Astrocyte (in vitro differentiated cells and primary cell): ENCODE measurements at regions not wholly inside any gene's neighbourhood (a gene's known extent, or its start where the extent isn't known, plus 50 kb on each side); places are given as distances from the start of the nearest gene placed in this dataset.

Source experiments
- DNase-seq: peaks from one replicate; pipeline ENCODE4 v3.0.0-alpha.2; 2010; ENCODE audit warnings: low read depth
- FAIRE-seq: peaks from 2 replicates; lab custom pipeline; 2011; peaks lifted over from hg19 to GRCh38; lab: Jason Lieb, UNC
- H2AFZ ChIP-seq: 2 replicates; pipeline ENCODE4 v1.6.0; 2012; ENCODE audit warnings: low read depth, low read length, inconsistent platforms
- H3K27ac ChIP-seq: 2 replicates; pipeline ENCODE4 v1.5.1; 2011; ENCODE audit warnings: low read depth, low read length, inconsistent platforms
- H3K27me3 ChIP-seq: 2 replicates; pipeline ENCODE4 v1.6.0; 2011; ENCODE audit warnings: low read length, inconsistent platforms; ENCODE audit not compliant: insufficient read depth
- H3K36me3 ChIP-seq: 2 replicates; pipeline ENCODE4 v1.5.1; 2011; ENCODE audit warnings: low read length, inconsistent platforms; ENCODE audit not compliant: insufficient read depth
- H3K4me1 ChIP-seq: 2 replicates; pipeline ENCODE4 v1.5.1; 2011; ENCODE audit warnings: low read length, inconsistent platforms; ENCODE audit not compliant: insufficient read depth
- H3K4me2 ChIP-seq: 2 replicates; pipeline ENCODE4 v1.6.0; 2012; ENCODE audit warnings: low read length, inconsistent platforms
- H3K4me3 ChIP-seq: 2 replicates; pipeline ENCODE4 v1.5.1; 2011; ENCODE audit warnings: low read depth, mild to moderate bottlenecking, low read length, inconsistent platforms; ENCODE audit not compliant: insufficient read depth
- H3K79me2 ChIP-seq: 2 replicates; pipeline ENCODE4 v1.6.0; 2012; ENCODE audit warnings: mild to moderate bottlenecking, low read length, inconsistent platforms; ENCODE audit not compliant: insufficient read depth
- H3K9ac ChIP-seq: 2 replicates; pipeline ENCODE4 v1.6.0; 2012; ENCODE audit warnings: mild to moderate bottlenecking, low read length, inconsistent platforms
- H3K9me3 ChIP-seq: 2 replicates; pipeline ENCODE4 v1.5.1; 2012; ENCODE audit warnings: low read depth, mild to moderate bottlenecking, low read length, inconsistent platforms; ENCODE audit not compliant: insufficient read depth
- H4K20me1 ChIP-seq: 2 replicates; pipeline ENCODE4 v1.6.0; 2012; ENCODE audit warnings: low read length, inconsistent platforms; ENCODE audit not compliant: insufficient read depth
- H3K27ac Mint-ChIP-seq: one replicate; pipeline ENCODE4 v1.8.0; 2021; ENCODE audit warnings: mild to moderate bottlenecking, mixed read lengths; ENCODE audit not compliant: unreplicated experiment
- H3K27me3 Mint-ChIP-seq: one replicate; pipeline ENCODE4 v1.8.0; 2021; ENCODE audit warnings: low read depth, mixed read lengths; ENCODE audit not compliant: unreplicated experiment
- H3K36me3 Mint-ChIP-seq: one replicate; pipeline ENCODE4 v1.8.0; 2021; ENCODE audit warnings: low read depth, mixed read lengths; ENCODE audit not compliant: unreplicated experiment
- H3K4me1 Mint-ChIP-seq: one replicate; pipeline ENCODE4 v1.8.0; 2021; ENCODE audit warnings: low read depth, mixed read lengths; ENCODE audit not compliant: unreplicated experiment
- H3K4me3 Mint-ChIP-seq: one replicate; pipeline ENCODE4 v1.8.0; 2021; ENCODE audit warnings: mild to moderate bottlenecking, moderate library complexity, mixed read lengths; ENCODE audit not compliant: unreplicated experiment
- H3K9me3 Mint-ChIP-seq: one replicate; pipeline ENCODE4 v1.8.0; 2021; ENCODE audit warnings: mild to moderate bottlenecking, mixed read lengths; ENCODE audit not compliant: unreplicated experiment
- EZH2 ChIP-seq: IDR thresholded peaks from 2 replicates; pipeline ENCODE4 v1.6.1; 2012; ENCODE audit warnings: mild to moderate bottlenecking, low read length, inconsistent platforms; ENCODE audit not compliant: insufficient read depth
- TF ChIP-seq, protein P1 (sequence below): IDR thresholded peaks from 2 replicates; pipeline ENCODE4 v1.5.1; 2011; ENCODE audit warnings: low read depth, mild to moderate bottlenecking, inconsistent platforms, low read length, moderate library complexity; ENCODE audit not compliant: insufficient read depth

DNA sequence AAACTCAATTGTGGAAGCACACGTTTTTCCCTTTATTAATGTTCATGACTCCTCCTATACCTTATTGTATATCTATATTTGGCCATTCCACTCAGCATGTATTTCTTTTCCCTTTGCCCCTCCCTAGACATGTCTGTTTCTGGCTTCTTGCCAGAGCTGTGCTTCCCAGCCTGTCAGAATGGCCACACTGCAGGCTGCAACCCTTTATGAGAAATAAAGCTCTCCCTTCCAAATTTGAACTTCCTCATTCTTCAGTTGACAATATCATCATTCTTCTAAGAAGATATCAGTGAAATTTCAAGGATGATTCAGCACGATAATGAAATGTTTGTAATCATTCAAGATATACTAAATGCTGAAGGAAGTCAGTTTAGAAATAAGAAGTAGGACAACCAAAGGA, 107.6 kb upstream of the PRSS3 start:
- H3K27me3 Mint-ChIP-seq: peaks cover 14% of the 10 kb centered on the region

DNA sequence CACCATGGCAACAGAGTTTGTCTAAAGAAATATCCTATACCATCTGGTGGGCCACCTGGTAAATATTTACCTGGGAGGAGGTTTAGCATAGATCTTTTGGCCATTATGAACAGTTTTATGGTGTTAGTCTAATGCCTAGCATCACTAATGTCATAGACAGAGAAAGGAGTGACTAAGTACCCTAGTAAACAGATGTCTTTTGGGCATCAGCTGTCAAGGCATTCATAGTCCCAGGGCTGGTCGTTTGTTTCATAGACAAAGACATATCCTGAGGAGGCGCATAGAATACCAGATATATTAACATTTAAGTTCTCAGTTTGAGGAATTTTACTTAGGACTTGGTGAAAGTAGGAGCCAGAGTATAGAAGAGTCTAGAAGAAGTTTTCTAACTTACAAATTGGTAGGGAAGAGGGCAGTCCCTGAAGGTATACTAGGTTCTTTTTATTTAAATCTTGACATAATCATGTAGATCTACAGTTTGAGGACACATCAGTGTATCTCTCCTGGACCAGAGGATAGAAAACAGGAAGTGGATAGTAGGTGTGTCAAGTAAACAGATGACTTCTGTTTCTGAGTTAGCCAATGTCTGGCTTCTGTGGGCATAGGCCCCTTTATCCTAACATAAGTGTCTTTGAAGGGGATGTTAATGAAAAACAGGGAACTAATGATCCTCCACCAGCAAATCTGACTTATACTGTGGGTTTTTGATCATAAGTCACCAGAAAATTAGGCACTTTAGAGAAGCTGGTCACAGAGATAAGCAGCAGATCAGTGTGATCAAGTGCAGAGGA, 105.0 kb upstream of the PRSS3 start:
- no peaks in the 10 kb centered on the region for H3K27me3 ChIP-seq
- H3K4me3 ChIP-seq: no peak overlapping the region
- Mint-ChIP-seq H3K4me3 (no peak overlapping the region), H3K36me3 (no peaks in the 10 kb centered on the region), H3K9me3 (no peaks in the 10 kb centered on the region), H3K27ac (no peak overlapping the region), H3K4me1 (peaks cover 3% of the 10 kb centered on the region), H3K27me3 (peaks cover 24% of the 10 kb centered on the region)
- H3K36me3 ChIP-seq: no peaks in the 10 kb centered on the region
- H4K20me1 ChIP-seq: no peaks in the 10 kb centered on the region
- TF ChIP-seq EZH2: no peak
- TF ChIP-seq, protein P1, sequence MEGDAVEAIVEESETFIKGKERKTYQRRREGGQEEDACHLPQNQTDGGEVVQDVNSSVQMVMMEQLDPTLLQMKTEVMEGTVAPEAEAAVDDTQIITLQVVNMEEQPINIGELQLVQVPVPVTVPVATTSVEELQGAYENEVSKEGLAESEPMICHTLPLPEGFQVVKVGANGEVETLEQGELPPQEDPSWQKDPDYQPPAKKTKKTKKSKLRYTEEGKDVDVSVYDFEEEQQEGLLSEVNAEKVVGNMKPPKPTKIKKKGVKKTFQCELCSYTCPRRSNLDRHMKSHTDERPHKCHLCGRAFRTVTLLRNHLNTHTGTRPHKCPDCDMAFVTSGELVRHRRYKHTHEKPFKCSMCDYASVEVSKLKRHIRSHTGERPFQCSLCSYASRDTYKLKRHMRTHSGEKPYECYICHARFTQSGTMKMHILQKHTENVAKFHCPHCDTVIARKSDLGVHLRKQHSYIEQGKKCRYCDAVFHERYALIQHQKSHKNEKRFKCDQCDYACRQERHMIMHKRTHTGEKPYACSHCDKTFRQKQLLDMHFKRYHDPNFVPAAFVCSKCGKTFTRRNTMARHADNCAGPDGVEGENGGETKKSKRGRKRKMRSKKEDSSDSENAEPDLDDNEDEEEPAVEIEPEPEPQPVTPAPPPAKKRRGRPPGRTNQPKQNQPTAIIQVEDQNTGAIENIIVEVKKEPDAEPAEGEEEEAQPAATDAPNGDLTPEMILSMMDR: no peak
- H2AFZ ChIP-seq: no peak overlapping the region
- DNase-seq (no peak), FAIRE-seq (no peak)
- H3K79me2 ChIP-seq: no peaks in the 10 kb centered on the region
- H3K9ac ChIP-seq: no peak overlapping the region
- no peaks in the 10 kb centered on the region for H3K4me1 ChIP-seq
- no peaks in the 10 kb centered on the region for H3K9me3 ChIP-seq
- no peak overlapping the region for H3K4me2 ChIP-seq
- no peak overlapping the region for H3K27ac ChIP-seq

More for the DNA sequence above, 107.6 kb upstream of the PRSS3 start:
- no peak for DNase-seq
- H3K9me3 Mint-ChIP-seq: no peaks in the 10 kb centered on the region
- Histone ChIP-seq H4K20me1 (no peaks in the 10 kb centered on the region), H3K4me1 (no peaks in the 10 kb centered on the region), H3K27me3 (no peaks in the 10 kb centered on the region), H3K9ac (no peak overlapping the region), H3K4me2 (no peak overlapping the region), H3K9me3 (no peaks in the 10 kb centered on the region), H3K27ac (no peak overlapping the region), H2AFZ (no peak overlapping the region), H3K79me2 (no peaks in the 10 kb centered on the region), H3K4me3 (no peak overlapping the region), H3K36me3 (no peaks in the 10 kb centered on the region)
- FAIRE-seq: no peak
- TF ChIP-seq EZH2: no peak
- TF ChIP-seq, protein P1: no peak
- no peak overlapping the region for H3K4me3 Mint-ChIP-seq
- H3K27ac Mint-ChIP-seq: no peak overlapping the region
- no peaks in the 10 kb centered on the region for H3K36me3 Mint-ChIP-seq
- H3K4me1 Mint-ChIP-seq: peaks cover 3% of the 10 kb centered on the region

DNA sequence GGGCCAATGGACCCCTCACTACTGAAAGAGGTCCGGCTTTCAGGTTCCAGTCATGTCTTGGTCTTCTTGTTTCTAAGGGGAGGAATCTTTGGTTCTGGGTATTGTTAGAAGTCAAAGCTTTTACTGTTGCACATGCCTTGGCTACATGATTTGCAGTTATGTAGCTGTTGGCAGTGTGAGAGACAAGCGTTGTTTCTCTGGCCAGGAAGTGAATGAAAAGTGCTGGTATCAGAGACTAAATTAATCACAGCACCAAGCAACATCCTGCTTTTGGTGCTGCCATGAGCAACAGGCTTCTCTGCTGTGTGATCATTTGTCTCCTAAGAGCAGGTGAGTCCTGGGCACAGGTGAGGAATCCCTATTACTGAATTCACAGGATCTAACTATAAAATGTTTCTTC, 100.1 kb upstream of the PRSS3 start:
- FAIRE-seq: no peak
- peaks cover 3% of the 10 kb centered on the region for H3K9me3 Mint-ChIP-seq

More for the DNA sequence above, 100.1 kb upstream of the PRSS3 start:
- Mint-ChIP-seq H3K27me3 (peaks cover 26% of the 10 kb centered on the region), H3K4me3 (no peak overlapping the region), H3K4me1 (no peaks in the 10 kb centered on the region), H3K27ac (no peak overlapping the region), H3K36me3 (peaks cover 4% of the 10 kb centered on the region)
- H3K36me3 ChIP-seq: no peaks in the 10 kb centered on the region
- H3K4me1 ChIP-seq: no peaks in the 10 kb centered on the region
- H3K4me3 ChIP-seq: no peak overlapping the region
- TF ChIP-seq, protein P1: no peak
- TF ChIP-seq EZH2: no peak
- no peak overlapping the region for H2AFZ ChIP-seq
- H3K9ac ChIP-seq: no peak overlapping the region
- no peak overlapping the region for H3K4me2 ChIP-seq
- H4K20me1 ChIP-seq: no peaks in the 10 kb centered on the region
- no peaks in the 10 kb centered on the region for H3K9me3 ChIP-seq
- DNase-seq: no peak
- H3K79me2 ChIP-seq: no peaks in the 10 kb centered on the region
- H3K27me3 ChIP-seq: no peaks in the 10 kb centered on the region
- no peak overlapping the region for H3K27ac ChIP-seq
